MM.1S (cell line): ENCODE measurements at regions not wholly inside any gene's neighbourhood (a gene's known extent, or its start where the extent isn't known, plus 50 kb on each side); places are given as distances from the start of the nearest gene placed in this dataset.

ENCODE experiments used
- DNase-seq: peaks from one replicate; pipeline ENCODE4 v3.0.0-alpha.2; 2015
- H2AFZ ChIP-seq: fragments of 300-600 bp; sonication (generic); 2 replicates; pipeline ENCODE4 v1.6.0; 2016; ENCODE audit warnings: antibody characterized with exemption, low read length
- H3F3A ChIP-seq: fragments of 300-600 bp; sonication (generic); 2 replicates; pipeline ENCODE4 v1.6.1; 2016; ENCODE audit warnings: mild to moderate bottlenecking, antibody characterized with exemption, low read length, moderate library complexity, mixed read lengths; ENCODE audit not compliant: insufficient read depth
- H3K27ac ChIP-seq: fragments of 300-600 bp; sonication (generic); 2 replicates; pipeline ENCODE4 v1.5.1; 2016; ENCODE audit warnings: mild to moderate bottlenecking, low read length
- H3K27me3 ChIP-seq: fragments of 300-600 bp; sonication (generic); replicated peaks from 2 replicates; pipeline ENCODE4 v1.6.0; 2016; ENCODE audit warnings: low read length; ENCODE audit not compliant: insufficient read depth
- H3K36me3 ChIP-seq: fragments of 300-600 bp; sonication (generic); replicated peaks from 2 replicates; pipeline ENCODE4 v1.6.1; 2016; ENCODE audit warnings: mild to moderate bottlenecking, low read length, mixed read lengths; ENCODE audit not compliant: insufficient read depth
- H3K4me1 ChIP-seq: fragments of 300-600 bp; sonication (generic); 2 replicates; pipeline ENCODE4 v1.6.1; 2016; ENCODE audit warnings: low read length, mixed read lengths
- H3K4me2 ChIP-seq: fragments of 300-600 bp; sonication (generic); 2 replicates; pipeline ENCODE4 v1.6.0; 2016; ENCODE audit warnings: low read depth, low read length
- H3K4me3 ChIP-seq: fragments of 300-600 bp; sonication (generic); 2 replicates; pipeline ENCODE4 v1.5.1; 2016; ENCODE audit warnings: low read length, mixed read lengths
- H3K79me2 ChIP-seq: fragments of 300-600 bp; sonication (generic); 2 replicates; pipeline ENCODE4 v1.6.1; 2016; ENCODE audit warnings: mixed run types, low read length, mixed read lengths
- H3K9ac ChIP-seq: fragments of 300-600 bp; sonication (generic); 2 replicates; pipeline ENCODE4 v1.6.1; 2016; ENCODE audit warnings: low read length, mixed read lengths
- H3K9me2 ChIP-seq: fragments of 300-600 bp; sonication (generic); replicated peaks from 2 replicates; pipeline ENCODE4 v1.6.1; 2016; ENCODE audit warnings: mild to moderate bottlenecking, low read length, mixed read lengths; ENCODE audit not compliant: insufficient read depth
- H3K9me3 ChIP-seq: fragments of 300-600 bp; sonication (generic); replicated peaks from 2 replicates; pipeline ENCODE4 v1.6.1; 2016; ENCODE audit warnings: mild to moderate bottlenecking, low read length, mixed read lengths; ENCODE audit not compliant: insufficient read depth
- H4K20me1 ChIP-seq: fragments of 300-600 bp; sonication (generic); 2 replicates; pipeline ENCODE4 v1.6.1; 2016; ENCODE audit warnings: mild to moderate bottlenecking, low read length, moderate library complexity, mixed read lengths; ENCODE audit not compliant: insufficient read depth
- EZH2 ChIP-seq: fragments of 300-600 bp; sonication (generic); optimal IDR thresholded peaks from 2 replicates; pipeline ENCODE3; 2017; ENCODE audit warnings: low read depth, mild to moderate bottlenecking, antibody characterized with exemption, low read length, mixed read lengths
- EZH2phosphoT487 ChIP-seq: fragments of 300-600 bp; sonication (generic); IDR thresholded peaks from 2 replicates; pipeline ENCODE4 v1.6.1; 2018; ENCODE audit warnings: antibody characterized with exemption, low read length
- TF ChIP-seq, protein P1 (sequence below): fragments of 300-600 bp; sonication (generic); IDR thresholded peaks from 2 replicates; pipeline ENCODE4 v1.5.1; 2016; ENCODE audit warnings: antibody characterized with exemption, low read length, mixed read lengths

DNA sequence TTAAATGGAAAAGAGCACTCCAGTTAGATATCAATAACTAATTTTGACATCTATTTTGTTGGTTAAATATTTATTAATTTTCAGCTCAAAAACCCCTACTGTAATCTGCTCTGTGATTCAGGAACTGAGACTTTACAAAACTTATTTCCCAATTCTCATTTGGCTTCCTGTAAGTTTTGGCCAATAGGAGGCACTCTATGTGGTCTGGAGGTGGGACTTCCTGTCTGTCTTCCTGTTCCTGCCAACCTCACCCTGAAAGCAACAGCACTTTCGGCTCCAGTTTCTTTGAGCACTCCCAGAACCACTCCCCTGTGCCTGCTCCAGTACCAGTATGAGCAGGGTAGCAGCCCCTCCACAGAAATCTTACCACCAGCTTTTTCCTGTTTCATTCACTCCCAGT lies 1027.0 kb downstream of the VRK1 start:
- Histone ChIP-seq H3K36me3 (no peaks in the 10 kb centered on the region), H3K9me3 (no peaks in the 10 kb centered on the region), H3K9ac (no peak overlapping the region), H3K4me2 (no peak overlapping the region), H3F3A (no peaks in the 10 kb centered on the region), H4K20me1 (no peaks in the 10 kb centered on the region), H3K4me1 (no peaks in the 10 kb centered on the region), H3K9me2 (no peaks in the 10 kb centered on the region), H3K27me3 (no peaks in the 10 kb centered on the region), H2AFZ (no peak overlapping the region), H3K4me3 (no peak overlapping the region), H3K27ac (no peak overlapping the region), H3K79me2 (no peaks in the 10 kb centered on the region)
- no peak for TF ChIP-seq EZH2
- TF ChIP-seq, protein P1, sequence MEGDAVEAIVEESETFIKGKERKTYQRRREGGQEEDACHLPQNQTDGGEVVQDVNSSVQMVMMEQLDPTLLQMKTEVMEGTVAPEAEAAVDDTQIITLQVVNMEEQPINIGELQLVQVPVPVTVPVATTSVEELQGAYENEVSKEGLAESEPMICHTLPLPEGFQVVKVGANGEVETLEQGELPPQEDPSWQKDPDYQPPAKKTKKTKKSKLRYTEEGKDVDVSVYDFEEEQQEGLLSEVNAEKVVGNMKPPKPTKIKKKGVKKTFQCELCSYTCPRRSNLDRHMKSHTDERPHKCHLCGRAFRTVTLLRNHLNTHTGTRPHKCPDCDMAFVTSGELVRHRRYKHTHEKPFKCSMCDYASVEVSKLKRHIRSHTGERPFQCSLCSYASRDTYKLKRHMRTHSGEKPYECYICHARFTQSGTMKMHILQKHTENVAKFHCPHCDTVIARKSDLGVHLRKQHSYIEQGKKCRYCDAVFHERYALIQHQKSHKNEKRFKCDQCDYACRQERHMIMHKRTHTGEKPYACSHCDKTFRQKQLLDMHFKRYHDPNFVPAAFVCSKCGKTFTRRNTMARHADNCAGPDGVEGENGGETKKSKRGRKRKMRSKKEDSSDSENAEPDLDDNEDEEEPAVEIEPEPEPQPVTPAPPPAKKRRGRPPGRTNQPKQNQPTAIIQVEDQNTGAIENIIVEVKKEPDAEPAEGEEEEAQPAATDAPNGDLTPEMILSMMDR: no peak
- no peak for TF ChIP-seq EZH2phosphoT487
- DNase-seq: no peak

DNA sequence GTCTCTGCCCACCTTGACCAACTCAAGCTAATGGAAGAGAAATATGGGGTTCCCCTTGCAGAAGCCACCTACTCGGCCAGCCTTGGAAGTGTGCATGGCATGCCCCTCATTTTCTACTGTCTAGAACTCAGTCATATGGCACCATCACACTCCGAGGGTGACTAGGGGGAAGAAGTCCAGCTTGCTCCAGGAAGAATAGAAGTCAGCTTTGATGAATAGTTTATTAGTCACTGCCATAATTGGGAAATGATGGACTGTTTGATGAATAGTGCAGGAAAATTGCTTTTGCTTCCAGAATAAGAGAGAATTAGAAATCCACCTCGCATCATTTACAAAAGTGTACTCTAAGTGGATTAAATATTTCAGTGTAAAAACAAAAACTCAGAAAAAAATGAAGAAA lies 1030.6 kb downstream of the VRK1 start:
- no peaks in the 10 kb centered on the region for H3F3A ChIP-seq
- no peak overlapping the region for H3K9ac ChIP-seq
- no peak overlapping the region for H3K4me3 ChIP-seq
- no peaks in the 10 kb centered on the region for H3K79me2 ChIP-seq
- TF ChIP-seq, protein P1: no peak
- TF ChIP-seq EZH2phosphoT487 (no peak), EZH2 (no peak)
- H2AFZ ChIP-seq: no peak overlapping the region
- no peak overlapping the region for H3K27ac ChIP-seq
- H3K4me1 ChIP-seq: no peaks in the 10 kb centered on the region
- no peak overlapping the region for H3K4me2 ChIP-seq
- H4K20me1 ChIP-seq: no peaks in the 10 kb centered on the region
- H3K9me3 ChIP-seq: no peaks in the 10 kb centered on the region
- no peak for DNase-seq
- no peaks in the 10 kb centered on the region for H3K36me3 ChIP-seq
- no peaks in the 10 kb centered on the region for H3K9me2 ChIP-seq
- no peaks in the 10 kb centered on the region for H3K27me3 ChIP-seq

DNA sequence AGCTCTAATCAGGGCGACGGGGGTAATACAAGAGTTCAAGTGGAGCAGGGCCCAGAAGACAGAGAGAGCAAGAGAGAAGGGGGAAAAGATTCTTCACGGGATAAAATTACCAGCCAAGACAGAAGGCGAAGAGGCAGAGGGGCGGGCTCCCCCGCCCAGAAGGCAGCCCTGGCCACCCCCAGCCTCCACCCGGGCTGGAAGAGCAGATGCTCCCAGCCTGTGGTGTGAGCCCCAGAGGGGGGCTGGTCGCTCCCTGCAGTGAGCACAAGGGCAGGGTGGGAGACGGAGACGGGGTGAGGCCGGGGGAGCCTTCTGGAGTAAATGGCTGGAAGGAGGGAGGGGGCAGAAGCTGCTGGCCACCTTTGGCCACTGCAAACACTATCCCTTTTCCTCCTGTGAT lies 1035.6 kb downstream of the VRK1 start:
- Histone ChIP-seq H2AFZ (no peak overlapping the region), H3K9me2 (no peaks in the 10 kb centered on the region), H3K4me3 (no peak overlapping the region), H3K36me3 (no peaks in the 10 kb centered on the region), H3F3A (no peaks in the 10 kb centered on the region), H3K9me3 (no peaks in the 10 kb centered on the region), H3K27ac (no peak overlapping the region), H3K79me2 (no peaks in the 10 kb centered on the region), H3K9ac (no peak overlapping the region), H4K20me1 (no peaks in the 10 kb centered on the region), H3K4me2 (no peak overlapping the region), H3K27me3 (no peaks in the 10 kb centered on the region), H3K4me1 (no peaks in the 10 kb centered on the region)
- TF ChIP-seq, protein P1: no peak
- TF ChIP-seq EZH2phosphoT487 (no peak), EZH2 (no peak)
- no peak for DNase-seq
